K562 (cell line): ENCODE measurements at regions not wholly inside any gene's neighbourhood (a gene's known extent, or its start where the extent isn't known, plus 50 kb on each side); places are given as distances from the start of the nearest gene placed in this dataset.
A peak's percentile ranks its signal among the peaks of the same experiment; 100 is the strongest.
"Not testable (repeated sequence)": the region's sequence is repeated elsewhere in the genome, so short reads cannot be mapped to it uniquely, and the experiment has no call there.

Experiments used
- JUND ChIP-seq, 2 experiments: IDR thresholded peaks; 2 replicates in 1 of 2; 3 replicates in 1 of 2; pipeline ENCODE4 v1.6.1; 2011; ENCODE audit warnings: borderline replicate concordance in 2 of 2, low read depth in 2 of 2, low read length in 2 of 2, improper control_type of control experiment in 1 of 2, missing biosample characterization in 1 of 2, missing genetic modification characterization in 1 of 2, missing genetic modification reagents in 1 of 2
- TF ChIP-seq, protein P1 (sequence below): fragments of 450-650 bp; IDR thresholded peaks from 2 replicates; pipeline ENCODE4 v1.6.1; 2016; ENCODE audit warnings: mild to moderate bottlenecking, moderate library complexity
- TF ChIP-seq, protein P2 (sequence below): sonication (generic); formaldehyde crosslinking; IDR thresholded peaks from 2 replicates; pipeline ENCODE4 v1.9.0; 2022; ENCODE audit warnings: mild to moderate bottlenecking, missing genetic modification reagents

DNA sequence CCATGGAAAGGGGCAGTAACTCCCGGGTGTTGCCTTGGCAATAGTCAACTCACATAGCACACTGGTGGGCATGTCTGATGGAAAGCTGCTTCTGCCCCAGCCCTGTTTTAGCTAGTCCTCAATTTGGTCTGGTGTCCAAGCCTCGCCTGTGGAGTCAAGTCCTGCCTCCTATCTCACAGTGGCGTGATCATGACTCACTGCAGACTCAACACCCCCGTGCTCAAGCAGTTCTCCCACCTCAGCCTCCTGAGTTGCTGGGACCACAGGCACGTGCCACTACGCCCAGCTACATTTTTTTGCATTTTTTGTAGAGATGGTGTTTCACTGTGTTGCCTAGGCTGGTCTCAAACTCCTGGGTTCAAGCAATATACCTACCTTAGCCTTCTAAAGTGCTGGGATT lies 218.9 kb upstream of the FRG2C start (continued):
- TF ChIP-seq, protein P1, sequence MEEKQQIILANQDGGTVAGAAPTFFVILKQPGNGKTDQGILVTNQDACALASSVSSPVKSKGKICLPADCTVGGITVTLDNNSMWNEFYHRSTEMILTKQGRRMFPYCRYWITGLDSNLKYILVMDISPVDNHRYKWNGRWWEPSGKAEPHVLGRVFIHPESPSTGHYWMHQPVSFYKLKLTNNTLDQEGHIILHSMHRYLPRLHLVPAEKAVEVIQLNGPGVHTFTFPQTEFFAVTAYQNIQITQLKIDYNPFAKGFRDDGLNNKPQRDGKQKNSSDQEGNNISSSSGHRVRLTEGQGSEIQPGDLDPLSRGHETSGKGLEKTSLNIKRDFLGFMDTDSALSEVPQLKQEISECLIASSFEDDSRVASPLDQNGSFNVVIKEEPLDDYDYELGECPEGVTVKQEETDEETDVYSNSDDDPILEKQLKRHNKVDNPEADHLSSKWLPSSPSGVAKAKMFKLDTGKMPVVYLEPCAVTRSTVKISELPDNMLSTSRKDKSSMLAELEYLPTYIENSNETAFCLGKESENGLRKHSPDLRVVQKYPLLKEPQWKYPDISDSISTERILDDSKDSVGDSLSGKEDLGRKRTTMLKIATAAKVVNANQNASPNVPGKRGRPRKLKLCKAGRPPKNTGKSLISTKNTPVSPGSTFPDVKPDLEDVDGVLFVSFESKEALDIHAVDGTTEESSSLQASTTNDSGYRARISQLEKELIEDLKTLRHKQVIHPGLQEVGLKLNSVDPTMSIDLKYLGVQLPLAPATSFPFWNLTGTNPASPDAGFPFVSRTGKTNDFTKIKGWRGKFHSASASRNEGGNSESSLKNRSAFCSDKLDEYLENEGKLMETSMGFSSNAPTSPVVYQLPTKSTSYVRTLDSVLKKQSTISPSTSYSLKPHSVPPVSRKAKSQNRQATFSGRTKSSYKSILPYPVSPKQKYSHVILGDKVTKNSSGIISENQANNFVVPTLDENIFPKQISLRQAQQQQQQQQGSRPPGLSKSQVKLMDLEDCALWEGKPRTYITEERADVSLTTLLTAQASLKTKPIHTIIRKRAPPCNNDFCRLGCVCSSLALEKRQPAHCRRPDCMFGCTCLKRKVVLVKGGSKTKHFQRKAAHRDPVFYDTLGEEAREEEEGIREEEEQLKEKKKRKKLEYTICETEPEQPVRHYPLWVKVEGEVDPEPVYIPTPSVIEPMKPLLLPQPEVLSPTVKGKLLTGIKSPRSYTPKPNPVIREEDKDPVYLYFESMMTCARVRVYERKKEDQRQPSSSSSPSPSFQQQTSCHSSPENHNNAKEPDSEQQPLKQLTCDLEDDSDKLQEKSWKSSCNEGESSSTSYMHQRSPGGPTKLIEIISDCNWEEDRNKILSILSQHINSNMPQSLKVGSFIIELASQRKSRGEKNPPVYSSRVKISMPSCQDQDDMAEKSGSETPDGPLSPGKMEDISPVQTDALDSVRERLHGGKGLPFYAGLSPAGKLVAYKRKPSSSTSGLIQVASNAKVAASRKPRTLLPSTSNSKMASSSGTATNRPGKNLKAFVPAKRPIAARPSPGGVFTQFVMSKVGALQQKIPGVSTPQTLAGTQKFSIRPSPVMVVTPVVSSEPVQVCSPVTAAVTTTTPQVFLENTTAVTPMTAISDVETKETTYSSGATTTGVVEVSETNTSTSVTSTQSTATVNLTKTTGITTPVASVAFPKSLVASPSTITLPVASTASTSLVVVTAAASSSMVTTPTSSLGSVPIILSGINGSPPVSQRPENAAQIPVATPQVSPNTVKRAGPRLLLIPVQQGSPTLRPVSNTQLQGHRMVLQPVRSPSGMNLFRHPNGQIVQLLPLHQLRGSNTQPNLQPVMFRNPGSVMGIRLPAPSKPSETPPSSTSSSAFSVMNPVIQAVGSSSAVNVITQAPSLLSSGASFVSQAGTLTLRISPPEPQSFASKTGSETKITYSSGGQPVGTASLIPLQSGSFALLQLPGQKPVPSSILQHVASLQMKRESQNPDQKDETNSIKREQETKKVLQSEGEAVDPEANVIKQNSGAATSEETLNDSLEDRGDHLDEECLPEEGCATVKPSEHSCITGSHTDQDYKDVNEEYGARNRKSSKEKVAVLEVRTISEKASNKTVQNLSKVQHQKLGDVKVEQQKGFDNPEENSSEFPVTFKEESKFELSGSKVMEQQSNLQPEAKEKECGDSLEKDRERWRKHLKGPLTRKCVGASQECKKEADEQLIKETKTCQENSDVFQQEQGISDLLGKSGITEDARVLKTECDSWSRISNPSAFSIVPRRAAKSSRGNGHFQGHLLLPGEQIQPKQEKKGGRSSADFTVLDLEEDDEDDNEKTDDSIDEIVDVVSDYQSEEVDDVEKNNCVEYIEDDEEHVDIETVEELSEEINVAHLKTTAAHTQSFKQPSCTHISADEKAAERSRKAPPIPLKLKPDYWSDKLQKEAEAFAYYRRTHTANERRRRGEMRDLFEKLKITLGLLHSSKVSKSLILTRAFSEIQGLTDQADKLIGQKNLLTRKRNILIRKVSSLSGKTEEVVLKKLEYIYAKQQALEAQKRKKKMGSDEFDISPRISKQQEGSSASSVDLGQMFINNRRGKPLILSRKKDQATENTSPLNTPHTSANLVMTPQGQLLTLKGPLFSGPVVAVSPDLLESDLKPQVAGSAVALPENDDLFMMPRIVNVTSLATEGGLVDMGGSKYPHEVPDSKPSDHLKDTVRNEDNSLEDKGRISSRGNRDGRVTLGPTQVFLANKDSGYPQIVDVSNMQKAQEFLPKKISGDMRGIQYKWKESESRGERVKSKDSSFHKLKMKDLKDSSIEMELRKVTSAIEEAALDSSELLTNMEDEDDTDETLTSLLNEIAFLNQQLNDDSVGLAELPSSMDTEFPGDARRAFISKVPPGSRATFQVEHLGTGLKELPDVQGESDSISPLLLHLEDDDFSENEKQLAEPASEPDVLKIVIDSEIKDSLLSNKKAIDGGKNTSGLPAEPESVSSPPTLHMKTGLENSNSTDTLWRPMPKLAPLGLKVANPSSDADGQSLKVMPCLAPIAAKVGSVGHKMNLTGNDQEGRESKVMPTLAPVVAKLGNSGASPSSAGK, result peak; percentile 50; the same call in 1 of the 2 replicates
- TF ChIP-seq, protein P2, sequence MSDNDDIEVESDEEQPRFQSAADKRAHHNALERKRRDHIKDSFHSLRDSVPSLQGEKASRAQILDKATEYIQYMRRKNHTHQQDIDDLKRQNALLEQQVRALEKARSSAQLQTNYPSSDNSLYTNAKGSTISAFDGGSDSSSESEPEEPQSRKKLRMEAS (CRISPR knock-in tag), result peak; percentile 86
- peak; percentile 69 for TF ChIP-seq JUND (IDR thresholded peaks at IDR 0.05; ENCODE audit: borderline replicate concordance, low read depth, low read length)
- TF ChIP-seq JUND (tag; IDR thresholded peaks at IDR 0.05; ENCODE audit: borderline replicate concordance, low read depth, low read length), result not testable (repeated sequence)
